Mesodermal cell (in vitro differentiated cells): ENCODE measurements at regions not wholly inside any gene's neighbourhood (a gene's known extent, or its start where the extent isn't known, plus 50 kb on each side); places are given as distances from the start of the nearest gene placed in this dataset.

Source experiments
- H3K27ac ChIP-seq: 2 replicates; pipeline ENCODE4 v1.7.0; 2013; ENCODE audit warnings: mild to moderate bottlenecking, low read depth, low read length, moderate library complexity; ENCODE audit not compliant: severe bottlenecking
- H3K36me3 ChIP-seq: 2 replicates; pipeline ENCODE4 v1.7.1; 2013; ENCODE audit warnings: mild to moderate bottlenecking, low read length, moderate library complexity; ENCODE audit not compliant: control insufficient read depth, insufficient read depth
- H3K4me1 ChIP-seq: one replicate; pipeline ENCODE4 v1.7.1; 2013; ENCODE audit warnings: mild to moderate bottlenecking, low read length; ENCODE audit not compliant: insufficient read depth, control insufficient read depth, poor library complexity, severe bottlenecking
- H3K4me3 ChIP-seq: 2 replicates; pipeline ENCODE4 v1.7.0; 2013; ENCODE audit warnings: low read length, control low read depth, mild to moderate bottlenecking; ENCODE audit not compliant: insufficient read depth, poor library complexity, severe bottlenecking; ENCODE audit errors: extremely low read depth
- H3K9me3 ChIP-seq: 2 replicates; pipeline ENCODE4 v1.7.1; 2013; ENCODE audit warnings: mild to moderate bottlenecking, low read length, moderate library complexity; ENCODE audit not compliant: control insufficient read depth
- WGBS, 2 experiments: methylation state at CpG; one replicate each; pipeline ENCODE4 v1.1.5; 2013; ENCODE audit warnings: missing lambda C conversion rate in 2 of 2; ENCODE audit not compliant: insufficient coverage in 2 of 2; 5-methylcytosine and 5-hydroxymethylcytosine counted together

GRCh38 chr2:120415728-120416509 lies 70.0 kb downstream of the INHBB start:
- 80 to 84% methylated on average over 9 to 11 of the region's 13 CpGs for WGBS, 2 experiments
- Histone ChIP-seq H3K36me3 (no peaks in the 10 kb centered on the region), H3K9me3 (peaks cover 8% of the 10 kb centered on the region), H3K27ac (no peak overlapping the region), H3K4me3 (no peak overlapping the region), H3K4me1 (no peaks in the 10 kb centered on the region)

DNA sequence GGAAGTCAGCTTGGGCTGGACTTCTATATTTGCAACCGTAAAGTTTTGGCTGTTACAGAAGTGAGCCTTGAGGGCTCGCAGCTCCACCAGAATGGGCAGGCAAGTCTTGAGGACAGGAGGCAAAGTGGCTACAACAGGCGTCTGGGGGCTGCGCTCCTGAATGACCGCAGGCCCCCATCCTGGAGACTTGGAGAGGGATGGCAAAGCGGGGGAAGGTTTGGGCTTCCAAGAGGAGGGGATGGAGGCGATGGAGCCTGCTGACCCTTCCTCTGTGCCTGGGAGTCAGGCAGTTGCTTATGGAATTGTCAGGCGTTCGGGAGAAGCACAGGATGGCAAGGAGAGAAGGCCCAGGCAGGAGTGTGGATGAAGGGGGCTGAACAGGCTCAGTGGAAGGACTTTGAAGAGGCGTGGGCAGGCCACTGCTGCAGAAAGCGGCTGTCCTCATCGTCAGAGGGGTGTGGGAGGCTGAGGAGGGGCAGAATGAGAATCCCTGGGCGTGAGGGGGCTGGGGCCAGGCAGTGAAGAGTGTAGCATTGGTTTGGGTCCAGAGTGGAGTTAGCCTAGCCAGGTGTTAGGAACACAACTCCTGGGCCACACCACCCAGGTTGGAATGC lies 72.3 kb downstream of the INHBB start:
- Histone ChIP-seq H3K27ac (no peak overlapping the region), H3K9me3 (no peaks in the 10 kb centered on the region), H3K4me1 (no peaks in the 10 kb centered on the region), H3K4me3 (no peak overlapping the region), H3K36me3 (no peaks in the 10 kb centered on the region)
- WGBS, 2 experiments = 81 to 82% methylated on average over 11 to 13 of the region's 13 CpGs

- Histone ChIP-seq H3K4me3 (no peak overlapping the region), H3K27ac (no peak overlapping the region), H3K9me3 (no peaks in the 10 kb centered on the region), H3K4me1 (no peaks in the 10 kb centered on the region), H3K36me3 (no peaks in the 10 kb centered on the region)
- 33 to 88% methylated on average over 1 to 4 of the region's 6 CpGs for WGBS, 2 experiments
Observed at GRCh38 chr2:120419073-120419472, 73.1 kb downstream of the INHBB start.

DNA sequence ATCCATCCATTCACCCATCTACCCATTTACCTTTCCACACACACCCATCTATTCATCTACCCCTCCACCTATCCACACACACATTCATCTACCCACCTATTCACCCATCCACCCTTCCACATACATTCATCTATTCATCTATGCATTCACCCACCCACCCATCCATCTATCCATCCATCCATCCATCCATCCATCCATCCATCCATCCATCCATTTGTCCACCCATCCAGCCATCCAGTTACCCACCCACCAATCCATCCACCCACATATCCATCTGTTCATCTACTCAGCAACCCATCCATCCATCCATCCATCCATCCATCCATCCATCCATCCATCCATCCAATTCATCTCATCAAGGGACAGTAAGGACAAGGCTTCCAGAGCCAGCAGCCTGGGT lies 74.0 kb downstream of the INHBB start:
- H3K27ac ChIP-seq = no peak overlapping the region
- no peaks in the 10 kb centered on the region for H3K9me3 ChIP-seq
- H3K4me3 ChIP-seq = no peak overlapping the region
- no peaks in the 10 kb centered on the region for H3K36me3 ChIP-seq
- H3K4me1 ChIP-seq = no peaks in the 10 kb centered on the region

- H3K9me3 ChIP-seq = no peaks in the 10 kb centered on the region
- no peak overlapping the region for H3K27ac ChIP-seq
- H3K4me3 ChIP-seq = no peak overlapping the region
- no peaks in the 10 kb centered on the region for H3K4me1 ChIP-seq
- WGBS, 2 experiments = 87 to 95% methylated on average over 10 to 12 of the region's 12 CpGs
- no peaks in the 10 kb centered on the region for H3K36me3 ChIP-seq
Observed at GRCh38 chr2:120421126-120421829, 75.3 kb downstream of the INHBB start.

GRCh38 chr2:120421830-120422175 lies 75.9 kb downstream of the INHBB start:
- Histone ChIP-seq H3K4me1 (no peaks in the 10 kb centered on the region), H3K36me3 (no peaks in the 10 kb centered on the region), H3K9me3 (no peaks in the 10 kb centered on the region), H3K4me3 (no peak overlapping the region), H3K27ac (no peak overlapping the region)
- 42 to 73% methylated on average over 2 to 3 of the region's 7 CpGs for WGBS, 2 experiments

DNA sequence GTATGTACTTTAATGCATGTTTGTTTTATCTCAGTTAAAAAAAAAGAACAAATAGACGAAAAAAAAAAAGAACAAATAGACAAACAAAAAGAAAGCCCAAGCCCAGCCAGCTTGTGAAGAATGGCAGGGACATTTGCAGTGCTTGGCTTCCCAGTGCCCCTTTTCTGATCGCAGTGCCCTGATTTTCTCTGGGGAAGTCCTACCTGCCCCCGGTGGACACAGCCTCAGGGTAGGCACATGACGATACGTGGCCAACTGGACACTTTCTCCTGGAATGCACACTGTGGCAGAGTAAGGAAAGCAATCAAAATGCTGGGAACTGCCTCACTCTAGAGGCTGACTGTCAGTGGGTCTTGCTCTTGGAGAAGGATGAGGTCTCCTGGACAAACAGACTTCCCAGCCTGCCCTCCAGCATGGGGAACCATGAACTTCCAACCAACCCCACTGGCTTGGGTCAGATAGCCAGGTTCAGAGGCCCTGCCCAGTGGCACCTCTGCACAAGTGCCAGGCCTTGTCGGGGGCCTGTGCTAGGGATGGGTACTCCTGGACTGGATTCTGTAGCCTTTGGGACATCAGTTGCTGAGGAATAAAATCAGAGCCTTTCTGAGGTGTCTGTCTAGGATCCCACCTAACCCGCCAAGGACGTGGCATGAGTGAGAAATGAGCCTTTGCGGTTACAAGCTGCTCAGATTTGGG lies 76.7 kb downstream of the INHBB start:
- Histone ChIP-seq H3K36me3 (no peaks in the 10 kb centered on the region), H3K27ac (no peak overlapping the region), H3K4me3 (no peak overlapping the region), H3K4me1 (no peaks in the 10 kb centered on the region), H3K9me3 (no peaks in the 10 kb centered on the region)
- 87 to 98% methylated on average over 8 to 9 of the region's 9 CpGs for WGBS, 2 experiments

GRCh38 chr2:120423167-120423943 lies 77.4 kb downstream of the INHBB start:
- Histone ChIP-seq H3K9me3 (no peaks in the 10 kb centered on the region), H3K4me1 (no peaks in the 10 kb centered on the region)
- 70 to 72% methylated on average over 4 to 5 of the region's 6 CpGs for WGBS, 2 experiments

DNA sequence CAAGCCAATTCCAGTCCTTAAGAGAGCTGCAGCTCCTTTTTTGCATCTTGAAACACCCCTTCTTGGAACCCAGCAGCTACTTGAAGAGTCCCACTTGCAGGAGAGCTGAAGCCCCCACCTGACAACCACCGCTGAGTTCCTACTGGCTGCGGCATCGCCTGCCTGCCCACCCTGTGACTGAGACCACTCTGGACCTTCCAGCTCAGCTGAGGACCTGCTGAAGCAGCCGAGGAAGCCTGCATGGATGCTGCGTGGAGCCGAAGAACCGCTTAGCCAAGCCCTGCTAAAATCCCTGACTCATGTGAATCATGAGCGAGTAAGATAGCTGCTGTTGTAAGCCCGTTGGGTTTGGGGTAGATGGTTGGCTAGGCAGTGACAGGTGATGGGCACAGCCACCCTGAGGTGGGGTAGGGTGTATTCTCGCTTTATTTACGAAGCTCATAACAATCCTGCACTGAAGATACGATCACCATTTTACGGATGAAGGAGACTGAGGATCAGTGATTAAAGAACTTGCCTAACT lies 78.4 kb downstream of the INHBB start:
- Histone ChIP-seq H3K27ac (no peak overlapping the region), H3K4me1 (no peaks in the 10 kb centered on the region), H3K36me3 (no peaks in the 10 kb centered on the region), H3K9me3 (no peaks in the 10 kb centered on the region), H3K4me3 (no peak overlapping the region)
- WGBS, 2 experiments = 85 to 86% methylated on average over 10 to 13 of the region's 13 CpGs

More at GRCh38 chr2:120423167-120423943, 77.4 kb downstream of the INHBB start:
- Histone ChIP-seq H3K36me3 (no peaks in the 10 kb centered on the region), H3K27ac (no peak overlapping the region), H3K4me3 (no peak overlapping the region)

DNA sequence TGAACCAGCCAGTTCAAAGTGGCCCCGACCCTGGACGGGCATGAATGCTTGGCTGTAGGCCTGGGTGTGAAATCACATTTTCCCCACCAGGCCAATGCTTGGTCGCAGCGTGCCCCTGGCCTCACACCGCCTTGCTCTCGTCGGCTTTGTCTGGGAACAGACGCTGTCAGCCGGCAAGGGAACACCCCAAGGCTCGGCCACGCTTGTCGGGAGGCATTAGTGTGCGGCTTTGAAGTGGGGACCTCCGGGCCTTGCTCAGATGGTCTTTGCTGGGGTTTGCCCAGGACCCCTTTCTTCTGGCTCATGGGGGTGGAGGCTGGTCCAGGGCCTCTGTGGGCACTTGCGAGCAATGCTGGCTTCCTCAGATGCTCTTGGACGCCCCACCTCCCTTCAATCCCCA lies 79.1 kb downstream of the INHBB start:
- Histone ChIP-seq H3K4me3 (no peak overlapping the region), H3K4me1 (no peaks in the 10 kb centered on the region), H3K36me3 (no peaks in the 10 kb centered on the region), H3K27ac (no peak overlapping the region), H3K9me3 (no peaks in the 10 kb centered on the region)
- 86 to 94% methylated on average over 15 to 16 of the region's 16 CpGs for WGBS, 2 experiments
